ENCODE measurements at regions not wholly inside any gene's neighbourhood (a gene's known extent, or its start where the extent isn't known, plus 50 kb on each side); places are given as distances from the start of the nearest gene placed in this dataset.

DNA sequence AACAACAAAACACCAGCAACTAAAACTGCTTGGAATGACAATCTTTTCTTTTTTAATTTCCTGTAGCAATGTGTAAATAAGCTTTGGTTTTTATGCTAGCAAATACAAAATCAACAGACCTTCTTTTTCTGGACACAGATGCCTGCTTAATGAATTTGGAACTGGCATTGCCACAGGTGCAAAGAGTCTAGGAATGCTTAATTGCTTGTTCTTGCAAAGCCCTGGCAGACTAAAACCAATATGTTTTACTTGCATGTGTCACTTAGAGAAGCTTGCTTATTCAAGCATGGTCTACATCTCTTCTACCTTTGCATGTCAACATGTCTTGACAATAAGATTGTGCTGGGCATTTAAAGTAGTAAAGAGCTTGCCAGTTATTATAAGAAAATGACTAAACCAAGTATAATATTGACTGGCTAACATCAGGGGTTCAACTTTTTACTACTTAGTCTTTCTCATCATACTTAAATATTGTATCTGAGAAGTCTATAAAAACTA is 656.7 kb upstream of the NDST4 start:
- H3K4me1 ChIP-seq (ENCODE audit: control insufficient read depth in 2 of 2, insufficient read depth in 2 of 2, low read length in 2 of 2), result no peaks in the 10 kb centered on the region
- H3K4me3 ChIP-seq (ENCODE audit: low read length in 2 of 2), result no peak overlapping the region
- H3K9me3 ChIP-seq (ENCODE audit: control insufficient read depth in 2 of 2, low read length in 2 of 2), result no peaks in the 10 kb centered on the region
- H3K27me3 ChIP-seq (ENCODE audit: control insufficient read depth in 2 of 2, insufficient read depth in 2 of 2, low read length in 2 of 2), result no peaks in the 10 kb centered on the region
- no peaks in the 10 kb centered on the region for H3K36me3 ChIP-seq (ENCODE audit: control insufficient read depth in 2 of 2, insufficient read depth in 2 of 2, low read length in 2 of 2)
- no peak overlapping the region for H3K9ac ChIP-seq (ENCODE audit: low read depth in 1 of 2, low read length in 2 of 2)
- no peak overlapping the region for H3K27ac ChIP-seq (ENCODE audit: low read depth in 2 of 2, low read length in 2 of 2)

DNA sequence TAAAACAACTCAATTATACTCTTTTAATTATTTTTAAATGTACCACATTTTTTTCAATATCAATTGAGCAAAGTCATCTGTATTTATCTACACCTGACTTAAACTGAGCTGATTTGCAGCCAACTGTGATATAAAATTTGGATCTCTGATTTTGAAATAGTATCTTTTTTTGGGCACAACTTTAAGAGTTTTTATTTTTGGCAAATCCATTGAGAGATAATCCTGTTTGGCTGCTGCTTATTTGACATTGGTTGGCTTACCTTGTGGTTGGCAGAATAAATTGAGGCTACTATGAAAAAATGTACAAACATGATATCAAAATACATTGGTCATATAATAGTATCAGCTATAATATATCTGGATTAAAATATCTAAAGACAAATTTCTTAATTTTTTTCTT is 656.0 kb upstream of the NDST4 start:
- H3K4me1 ChIP-seq (ENCODE audit: control insufficient read depth in 2 of 2, insufficient read depth in 2 of 2, low read length in 2 of 2), result no peaks in the 10 kb centered on the region
- H3K27me3 ChIP-seq (ENCODE audit: control insufficient read depth in 2 of 2, insufficient read depth in 2 of 2, low read length in 2 of 2), result no peaks in the 10 kb centered on the region
- no peak overlapping the region for H3K27ac ChIP-seq (ENCODE audit: low read depth in 2 of 2, low read length in 2 of 2)
- H3K9me3 ChIP-seq (ENCODE audit: control insufficient read depth in 2 of 2, low read length in 2 of 2), result no peaks in the 10 kb centered on the region
- H3K9ac ChIP-seq (ENCODE audit: low read depth in 1 of 2, low read length in 2 of 2), result no peak overlapping the region
- no peaks in the 10 kb centered on the region for H3K36me3 ChIP-seq (ENCODE audit: control insufficient read depth in 2 of 2, insufficient read depth in 2 of 2, low read length in 2 of 2)
- H3K4me3 ChIP-seq (ENCODE audit: low read length in 2 of 2), result no peak overlapping the region

DNA sequence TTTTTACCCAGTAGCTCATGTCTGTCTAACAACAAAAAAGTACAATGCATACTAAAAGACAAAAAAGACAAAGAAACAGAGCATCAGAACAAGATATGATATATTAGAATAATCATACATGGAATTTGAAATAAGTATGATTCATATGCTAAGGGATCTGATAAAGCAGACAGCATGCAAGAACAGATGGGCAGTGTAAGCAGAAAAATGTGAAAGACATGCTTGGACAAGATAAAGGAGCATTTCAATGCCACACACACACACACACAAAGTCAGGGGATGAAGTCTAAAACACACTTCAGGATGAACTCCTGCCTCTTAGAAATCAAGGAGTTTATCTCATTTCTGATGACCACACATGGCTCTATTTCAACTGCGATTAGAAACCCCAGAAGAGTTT is 649.6 kb upstream of the NDST4 start:
- Histone ChIP-seq H3K4me1 (ENCODE audit: control insufficient read depth in 2 of 2, insufficient read depth in 2 of 2, low read length in 2 of 2) (no peaks in the 10 kb centered on the region), H3K9ac (ENCODE audit: low read depth in 1 of 2, low read length in 2 of 2) (no peak overlapping the region), H3K27ac (ENCODE audit: low read depth in 2 of 2, low read length in 2 of 2) (no peak overlapping the region), H3K9me3 (ENCODE audit: control insufficient read depth in 2 of 2, low read length in 2 of 2) (no peaks in the 10 kb centered on the region), H3K4me3 (ENCODE audit: low read length in 2 of 2) (no peak overlapping the region), H3K36me3 (ENCODE audit: control insufficient read depth in 2 of 2, insufficient read depth in 2 of 2, low read length in 2 of 2) (no peaks in the 10 kb centered on the region), H3K27me3 (ENCODE audit: control insufficient read depth in 2 of 2, insufficient read depth in 2 of 2, low read length in 2 of 2) (no peaks in the 10 kb centered on the region)

DNA sequence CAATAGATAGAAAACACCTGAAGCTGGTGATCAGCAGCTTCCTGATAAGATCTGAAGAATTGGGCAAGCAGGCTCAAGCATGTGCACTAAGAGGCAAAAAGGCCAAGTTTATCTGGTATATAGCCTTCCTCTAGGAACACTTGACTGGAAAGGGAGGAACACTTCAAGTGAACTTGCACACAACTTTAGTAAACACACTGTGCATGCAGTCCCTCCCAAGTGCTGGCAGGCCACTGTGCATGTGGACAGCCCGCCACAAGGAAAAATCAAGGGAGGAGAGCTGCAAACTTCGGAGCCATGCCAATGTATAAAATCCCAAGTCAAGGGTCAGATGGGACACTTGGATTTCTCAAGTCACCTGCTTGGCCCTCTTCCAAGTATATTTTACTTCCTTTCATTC is 645.8 kb upstream of the NDST4 start:
- Histone ChIP-seq H3K4me1 (ENCODE audit: control insufficient read depth in 2 of 2, insufficient read depth in 2 of 2, low read length in 2 of 2) (no peaks in the 10 kb centered on the region), H3K27ac (ENCODE audit: low read depth in 2 of 2, low read length in 2 of 2) (no peak overlapping the region), H3K27me3 (ENCODE audit: control insufficient read depth in 2 of 2, insufficient read depth in 2 of 2, low read length in 2 of 2) (no peaks in the 10 kb centered on the region), H3K9ac (ENCODE audit: low read depth in 1 of 2, low read length in 2 of 2) (no peak overlapping the region), H3K36me3 (ENCODE audit: control insufficient read depth in 2 of 2, insufficient read depth in 2 of 2, low read length in 2 of 2) (no peaks in the 10 kb centered on the region), H3K4me3 (ENCODE audit: low read length in 2 of 2) (no peak overlapping the region), H3K9me3 (ENCODE audit: control insufficient read depth in 2 of 2, low read length in 2 of 2) (no peaks in the 10 kb centered on the region)

DNA sequence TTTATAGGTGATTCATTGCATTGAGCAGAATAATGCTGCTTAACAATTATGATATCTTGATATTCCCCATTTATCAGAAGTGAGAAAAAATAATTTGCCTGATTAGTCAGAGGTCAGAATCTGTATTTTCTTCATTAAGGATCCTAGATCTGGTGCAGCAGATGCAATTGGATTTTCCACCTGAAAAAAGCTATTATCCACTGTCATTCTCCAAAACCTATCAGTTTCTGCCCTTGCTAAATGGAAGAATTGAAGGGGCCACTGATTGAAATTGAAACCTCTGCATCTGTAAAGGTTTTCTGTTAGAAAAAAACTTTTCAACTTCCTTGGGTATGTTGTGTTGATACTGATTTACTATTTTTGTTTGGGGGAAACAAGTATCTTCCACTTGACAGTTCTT is 636.0 kb upstream of the NDST4 start:
- no peaks in the 10 kb centered on the region for H3K4me1 ChIP-seq (ENCODE audit: control insufficient read depth in 2 of 2, insufficient read depth in 2 of 2, low read length in 2 of 2)
- H3K36me3 ChIP-seq (ENCODE audit: control insufficient read depth in 2 of 2, insufficient read depth in 2 of 2, low read length in 2 of 2), result no peaks in the 10 kb centered on the region
- no peaks in the 10 kb centered on the region for H3K27me3 ChIP-seq (ENCODE audit: control insufficient read depth in 2 of 2, insufficient read depth in 2 of 2, low read length in 2 of 2)
- H3K9me3 ChIP-seq (ENCODE audit: control insufficient read depth in 2 of 2, low read length in 2 of 2), result no peaks in the 10 kb centered on the region
- H3K4me3 ChIP-seq (ENCODE audit: low read length in 2 of 2), result no peak overlapping the region
- H3K9ac ChIP-seq (ENCODE audit: low read depth in 1 of 2, low read length in 2 of 2), result no peak overlapping the region
- H3K27ac ChIP-seq (ENCODE audit: low read depth in 2 of 2, low read length in 2 of 2), result no peak overlapping the region

DNA sequence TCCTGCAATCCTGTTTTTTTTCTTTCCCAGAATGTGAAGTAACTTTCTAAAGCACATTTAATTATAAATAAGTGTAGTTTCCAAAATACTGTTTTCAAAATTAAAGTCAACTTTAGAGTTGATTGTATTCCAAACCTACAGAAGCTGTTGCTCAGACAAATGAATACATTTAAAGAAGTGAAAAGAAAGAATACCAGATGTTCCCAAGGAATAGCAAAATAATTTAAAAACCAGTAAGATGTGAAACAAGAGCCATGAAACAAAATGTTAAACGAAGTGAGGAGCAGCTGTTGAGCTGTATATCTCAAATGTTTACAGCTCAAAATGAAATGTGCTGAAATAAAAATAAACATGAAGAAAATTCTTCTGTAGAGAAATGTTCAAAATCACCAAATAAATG is 627.4 kb upstream of the NDST4 start:
- H3K4me3 ChIP-seq (ENCODE audit: low read length in 2 of 2), result no peak overlapping the region
- H3K9me3 ChIP-seq (ENCODE audit: control insufficient read depth in 2 of 2, low read length in 2 of 2), result no peaks in the 10 kb centered on the region
- no peak overlapping the region for H3K9ac ChIP-seq (ENCODE audit: low read depth in 1 of 2, low read length in 2 of 2)
- no peak overlapping the region for H3K27ac ChIP-seq (ENCODE audit: low read depth in 2 of 2, low read length in 2 of 2)
- H3K4me1 ChIP-seq (ENCODE audit: control insufficient read depth in 2 of 2, insufficient read depth in 2 of 2, low read length in 2 of 2), result no peaks in the 10 kb centered on the region
- no peaks in the 10 kb centered on the region for H3K36me3 ChIP-seq (ENCODE audit: control insufficient read depth in 2 of 2, insufficient read depth in 2 of 2, low read length in 2 of 2)
- H3K27me3 ChIP-seq (ENCODE audit: control insufficient read depth in 2 of 2, insufficient read depth in 2 of 2, low read length in 2 of 2), result no peaks in the 10 kb centered on the region

DNA sequence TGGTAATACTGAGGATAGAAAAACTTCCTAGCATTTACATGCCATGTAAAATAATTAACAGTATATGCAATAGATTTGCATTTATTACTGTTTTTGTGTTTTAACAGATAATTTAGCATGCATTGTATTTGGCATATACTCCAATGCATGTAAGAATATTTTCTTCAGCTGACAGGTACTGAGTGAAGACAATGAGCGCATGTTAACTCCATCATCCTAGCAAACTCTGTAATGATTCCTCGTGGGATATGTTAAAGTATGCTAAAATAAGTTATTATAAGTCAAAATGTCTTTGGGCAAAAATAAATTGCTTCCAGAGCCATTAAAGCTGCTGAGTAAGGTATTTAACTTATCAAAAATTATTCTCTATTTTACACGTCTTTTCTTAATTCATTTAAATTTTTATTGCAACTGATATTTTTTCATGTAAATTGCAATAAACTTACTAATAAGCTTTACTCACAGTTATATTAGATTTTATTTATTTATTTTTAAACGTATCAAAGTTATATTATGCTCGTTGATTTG is 616.4 kb upstream of the NDST4 start:
- H3K27me3 ChIP-seq (ENCODE audit: control insufficient read depth in 2 of 2, insufficient read depth in 2 of 2, low read length in 2 of 2), result no peaks in the 10 kb centered on the region
- no peaks in the 10 kb centered on the region for H3K9me3 ChIP-seq (ENCODE audit: control insufficient read depth in 2 of 2, low read length in 2 of 2)
- no peak overlapping the region for H3K4me3 ChIP-seq (ENCODE audit: low read length in 2 of 2)
- no peaks in the 10 kb centered on the region for H3K4me1 ChIP-seq (ENCODE audit: control insufficient read depth in 2 of 2, insufficient read depth in 2 of 2, low read length in 2 of 2)
- H3K36me3 ChIP-seq (ENCODE audit: control insufficient read depth in 2 of 2, insufficient read depth in 2 of 2, low read length in 2 of 2), result no peaks in the 10 kb centered on the region
- no peak overlapping the region for H3K9ac ChIP-seq (ENCODE audit: low read depth in 1 of 2, low read length in 2 of 2)
- no peak overlapping the region for H3K27ac ChIP-seq (ENCODE audit: low read depth in 2 of 2, low read length in 2 of 2)

DNA sequence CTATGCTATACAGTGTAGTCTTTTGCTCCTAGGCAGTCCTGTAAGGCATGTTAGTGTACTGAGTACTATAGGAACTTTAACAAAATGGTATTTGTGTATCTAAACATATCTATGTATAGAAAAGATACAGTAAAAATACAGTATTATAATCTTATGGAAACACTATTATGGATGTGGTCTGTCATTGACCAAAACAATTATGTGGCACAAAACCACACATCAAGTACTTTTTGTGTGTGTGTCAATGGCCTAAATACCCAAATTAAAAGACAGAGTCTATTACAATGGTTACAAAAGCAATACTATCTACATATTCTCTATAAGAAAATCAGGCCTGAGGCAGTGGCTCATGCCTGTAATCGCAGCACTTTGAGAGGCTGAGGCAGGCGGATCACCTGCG is 610.2 kb upstream of the NDST4 start:
- Histone ChIP-seq H3K4me3 (ENCODE audit: low read length in 2 of 2) (no peak overlapping the region), H3K27ac (ENCODE audit: low read depth in 2 of 2, low read length in 2 of 2) (no peak overlapping the region), H3K9ac (ENCODE audit: low read depth in 1 of 2, low read length in 2 of 2) (no peak overlapping the region), H3K36me3 (ENCODE audit: control insufficient read depth in 2 of 2, insufficient read depth in 2 of 2, low read length in 2 of 2) (no peaks in the 10 kb centered on the region), H3K4me1 (ENCODE audit: control insufficient read depth in 2 of 2, insufficient read depth in 2 of 2, low read length in 2 of 2) (no peaks in the 10 kb centered on the region), H3K9me3 (ENCODE audit: control insufficient read depth in 2 of 2, low read length in 2 of 2) (no peaks in the 10 kb centered on the region), H3K27me3 (ENCODE audit: control insufficient read depth in 2 of 2, insufficient read depth in 2 of 2, low read length in 2 of 2) (no peaks in the 10 kb centered on the region)

DNA sequence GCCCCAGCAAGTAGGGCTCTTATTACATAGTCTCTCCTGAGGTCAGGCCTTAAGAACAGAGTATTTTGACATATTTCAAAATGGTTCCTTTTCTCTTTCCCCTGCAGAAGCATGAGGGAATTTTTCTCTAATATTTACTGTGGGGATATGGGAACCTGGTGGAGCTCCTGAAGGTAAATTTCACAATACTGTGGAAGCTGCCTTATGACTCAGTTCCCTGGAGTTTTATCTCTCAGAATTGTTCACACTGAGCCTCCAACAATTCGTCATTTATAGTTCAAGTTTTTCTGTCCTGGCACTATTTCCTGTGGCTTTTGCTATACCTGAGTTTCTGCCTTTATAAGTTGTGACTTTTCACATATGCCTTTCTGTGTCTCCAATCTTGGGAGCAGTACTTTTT is 607.2 kb upstream of the NDST4 start:
- no peaks in the 10 kb centered on the region for H3K4me1 ChIP-seq (ENCODE audit: control insufficient read depth in 2 of 2, insufficient read depth in 2 of 2, low read length in 2 of 2)
- no peaks in the 10 kb centered on the region for H3K36me3 ChIP-seq (ENCODE audit: control insufficient read depth in 2 of 2, insufficient read depth in 2 of 2, low read length in 2 of 2)
- no peak overlapping the region for H3K9ac ChIP-seq (ENCODE audit: low read depth in 1 of 2, low read length in 2 of 2)
- no peaks in the 10 kb centered on the region for H3K27me3 ChIP-seq (ENCODE audit: control insufficient read depth in 2 of 2, insufficient read depth in 2 of 2, low read length in 2 of 2)
- no peak overlapping the region for H3K27ac ChIP-seq (ENCODE audit: low read depth in 2 of 2, low read length in 2 of 2)
- H3K9me3 ChIP-seq (ENCODE audit: control insufficient read depth in 2 of 2, low read length in 2 of 2), result no peaks in the 10 kb centered on the region
- no peak overlapping the region for H3K4me3 ChIP-seq (ENCODE audit: low read length in 2 of 2)

DNA sequence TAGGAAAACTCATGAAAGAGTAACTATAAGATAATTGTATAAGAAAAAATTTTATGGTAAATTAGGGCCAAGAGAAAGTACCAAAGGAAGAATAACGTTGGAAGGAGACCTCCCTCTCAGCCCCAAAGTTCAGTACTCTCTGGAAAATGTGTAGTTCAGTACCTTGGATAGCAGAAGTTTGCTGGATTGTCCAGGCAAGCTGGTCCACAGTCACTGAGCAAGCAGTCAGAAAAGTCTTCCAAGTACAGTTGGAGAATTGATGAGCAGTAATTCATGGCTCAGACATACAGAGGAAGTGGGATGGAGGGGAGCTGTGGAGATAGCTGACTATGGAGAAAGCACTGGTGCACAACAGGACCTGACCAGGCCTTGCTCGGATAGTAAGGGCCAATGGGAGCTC is 598.2 kb upstream of the NDST4 start:
- H3K4me1 ChIP-seq (ENCODE audit: control insufficient read depth in 2 of 2, insufficient read depth in 2 of 2, low read length in 2 of 2), result no peaks in the 10 kb centered on the region
- H3K27me3 ChIP-seq (ENCODE audit: control insufficient read depth in 2 of 2, insufficient read depth in 2 of 2, low read length in 2 of 2), result no peaks in the 10 kb centered on the region
- no peak overlapping the region for H3K4me3 ChIP-seq (ENCODE audit: low read length in 2 of 2)
- H3K9me3 ChIP-seq (ENCODE audit: control insufficient read depth in 2 of 2, low read length in 2 of 2), result no peaks in the 10 kb centered on the region
- no peak overlapping the region for H3K9ac ChIP-seq (ENCODE audit: low read depth in 1 of 2, low read length in 2 of 2)
- H3K36me3 ChIP-seq (ENCODE audit: control insufficient read depth in 2 of 2, insufficient read depth in 2 of 2, low read length in 2 of 2), result no peaks in the 10 kb centered on the region
- H3K27ac ChIP-seq (ENCODE audit: low read depth in 2 of 2, low read length in 2 of 2), result no peak overlapping the region

DNA sequence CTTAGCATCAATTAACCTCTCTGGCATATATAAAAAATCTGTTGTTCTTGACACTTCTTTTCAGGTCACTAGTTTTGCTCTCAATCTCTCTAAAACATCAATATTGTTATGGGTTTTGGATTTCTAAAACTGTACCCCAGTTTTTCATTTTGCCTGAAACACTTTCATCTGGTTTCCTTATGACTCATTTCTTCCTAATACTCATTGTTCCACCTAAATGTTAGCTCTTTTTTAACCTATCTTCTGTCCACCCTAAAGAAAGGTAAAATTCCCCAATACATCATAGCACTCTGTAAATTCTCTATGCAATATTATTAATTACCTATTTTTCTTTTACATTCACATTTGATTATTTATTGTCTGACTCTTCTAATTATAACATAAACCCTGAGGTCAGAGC is 575.5 kb upstream of the NDST4 start:
- no peak overlapping the region for H3K27ac ChIP-seq (ENCODE audit: low read depth in 2 of 2, low read length in 2 of 2)
- H3K4me1 ChIP-seq (ENCODE audit: control insufficient read depth in 2 of 2, insufficient read depth in 2 of 2, low read length in 2 of 2), result no peaks in the 10 kb centered on the region
- H3K4me3 ChIP-seq (ENCODE audit: low read length in 2 of 2), result no peak overlapping the region
- H3K9me3 ChIP-seq (ENCODE audit: control insufficient read depth in 2 of 2, low read length in 2 of 2), result no peaks in the 10 kb centered on the region
- H3K9ac ChIP-seq (ENCODE audit: low read depth in 1 of 2, low read length in 2 of 2), result no peak overlapping the region
- H3K36me3 ChIP-seq (ENCODE audit: control insufficient read depth in 2 of 2, insufficient read depth in 2 of 2, low read length in 2 of 2), result no peaks in the 10 kb centered on the region
- H3K27me3 ChIP-seq (ENCODE audit: control insufficient read depth in 2 of 2, insufficient read depth in 2 of 2, low read length in 2 of 2), result no peaks in the 10 kb centered on the region
